ENCODE measurements at regions not wholly inside any gene's neighbourhood (a gene's known extent, or its start where the extent isn't known, plus 50 kb on each side); places are given as distances from the start of the nearest gene placed in this dataset.

GRCh38 chr11:70915158-70915985 is 337.0 kb downstream of the SHANK2 start:
- DNase-seq = no peak

GRCh38 chr11:70916351-70916750 is 336.0 kb downstream of the SHANK2 start:
- no peak for DNase-seq

GRCh38 chr11:70918242-70918641 is 334.1 kb downstream of the SHANK2 start:
- no peak for DNase-seq

DNA sequence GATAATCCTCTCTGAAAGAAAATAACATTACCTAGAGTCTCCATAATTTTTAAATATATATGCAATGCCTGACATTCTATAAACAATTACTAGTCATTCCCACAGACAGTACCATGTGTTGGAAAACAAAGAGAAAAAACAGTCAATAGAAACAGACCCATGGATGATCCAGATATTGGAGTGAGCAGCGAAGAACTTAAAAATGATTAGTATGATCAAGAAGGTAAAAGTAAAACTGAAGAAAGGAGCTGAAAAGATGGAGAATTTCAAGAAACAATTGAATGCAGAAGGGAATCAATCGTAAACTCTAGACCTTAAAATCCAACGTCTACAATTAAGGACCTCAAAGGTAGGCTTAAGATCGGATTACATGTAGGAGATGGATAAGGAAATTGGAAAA is 330.6 kb downstream of the SHANK2 start:
- DNase-seq = no peak

- DNase-seq = no peak
These were observed 328.3 kb downstream of the SHANK2 start for GRCh38 chr11:70924108-70924507.

DNA sequence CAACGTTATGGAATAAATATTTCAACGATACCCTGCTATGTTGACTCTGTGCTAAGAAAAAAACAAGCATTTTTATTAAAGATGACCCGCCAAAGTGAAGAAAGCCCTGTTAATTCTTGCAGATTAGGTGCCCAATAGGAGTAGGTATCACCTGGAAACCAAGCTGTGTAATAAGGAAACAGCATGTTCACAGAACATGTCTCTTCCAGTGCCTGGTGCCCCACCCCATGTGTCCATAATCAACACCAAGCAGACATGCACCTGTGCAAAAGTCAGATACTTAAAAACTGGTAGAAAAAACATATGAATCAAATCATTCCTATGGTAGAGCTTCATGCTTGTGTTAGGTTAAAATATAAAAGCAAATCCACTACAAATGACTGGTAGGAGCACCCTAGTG is 327.1 kb downstream of the SHANK2 start:
- no peak for DNase-seq

DNA sequence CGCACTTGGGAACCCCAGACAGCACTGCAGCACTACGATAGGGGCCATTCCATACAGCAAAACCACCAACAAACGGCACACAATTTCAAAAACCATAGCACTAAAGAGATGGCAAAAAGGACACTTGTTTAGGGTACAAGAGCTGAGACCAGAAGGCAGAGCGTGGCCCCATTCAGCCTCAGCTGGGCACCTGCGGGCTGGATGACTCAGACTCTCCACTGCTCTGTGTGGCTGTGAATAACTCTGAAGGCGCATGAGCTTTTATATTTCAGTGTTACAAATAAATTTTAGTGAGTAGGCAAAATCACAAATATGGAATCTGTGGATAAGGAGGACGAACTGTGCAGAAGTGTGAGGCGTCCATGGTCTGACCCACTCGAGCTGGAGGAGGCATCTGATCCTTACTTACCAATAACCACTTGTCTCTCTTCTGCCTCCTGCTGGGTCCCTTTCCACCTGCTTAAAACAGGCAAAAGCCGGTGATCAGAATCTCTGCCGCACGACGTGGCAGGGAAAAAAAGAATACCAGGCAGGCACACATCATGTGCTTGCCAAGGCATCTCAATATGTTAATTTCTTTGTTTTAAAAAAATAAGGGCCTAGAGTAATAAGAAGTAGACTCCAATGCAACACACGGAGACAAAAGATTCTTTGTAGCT is 325.7 kb downstream of the SHANK2 start:
- no peak for DNase-seq

- DNase-seq = no peak
These were observed 323.4 kb downstream of the SHANK2 start for GRCh38 chr11:70928854-70929598.

- no peak for DNase-seq
These were observed 322.2 kb downstream of the SHANK2 start for GRCh38 chr11:70930215-70930614.

GRCh38 chr11:70931430-70931829 is 320.9 kb downstream of the SHANK2 start:
- no peak for DNase-seq

- DNase-seq = no peak
These were observed 318.3 kb downstream of the SHANK2 start for GRCh38 chr11:70933981-70934583.

- DNase-seq = no peak
These were observed 317.2 kb downstream of the SHANK2 start for GRCh38 chr11:70935006-70935768.

DNA sequence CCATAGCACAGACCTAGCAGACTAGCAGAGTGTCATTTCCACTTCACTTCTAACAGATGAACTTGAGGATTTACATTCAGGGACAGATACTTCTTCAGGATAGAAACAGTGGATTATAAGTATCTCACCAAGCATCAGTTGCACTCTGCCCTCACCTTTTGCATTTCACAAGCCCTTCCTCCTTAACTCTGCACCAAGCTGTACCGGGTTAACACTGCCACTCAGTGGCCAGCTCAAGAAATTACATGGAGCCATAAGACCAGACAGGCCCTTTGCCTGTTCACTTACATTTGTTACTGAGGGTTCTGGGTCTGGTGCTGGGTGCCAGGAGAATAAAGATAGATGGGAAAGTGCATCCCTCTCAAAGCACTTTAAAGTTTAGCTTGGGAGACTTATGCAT is 309.8 kb downstream of the SHANK2 start:
- no peak for DNase-seq

DNA sequence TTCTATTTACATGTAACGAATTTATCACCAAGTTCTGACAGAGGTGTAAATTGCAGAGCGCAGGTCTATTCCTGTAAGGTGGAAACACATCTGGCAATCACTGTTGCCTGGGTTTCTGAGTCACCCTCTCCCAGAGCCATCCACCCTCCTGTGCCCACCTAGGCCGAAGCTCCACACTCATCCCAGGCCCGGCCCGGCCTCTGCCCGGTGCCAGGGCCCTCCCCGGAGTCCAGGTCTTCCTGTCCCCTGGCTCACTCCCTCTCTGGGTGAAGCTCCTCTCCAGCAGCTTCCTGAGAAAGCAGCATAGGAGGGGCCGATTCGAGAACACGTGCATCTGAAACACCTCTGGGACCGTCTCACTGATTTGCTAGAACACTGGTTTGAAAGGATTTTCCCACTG is 308.2 kb downstream of the SHANK2 start:
- DNase-seq = no peak

DNA sequence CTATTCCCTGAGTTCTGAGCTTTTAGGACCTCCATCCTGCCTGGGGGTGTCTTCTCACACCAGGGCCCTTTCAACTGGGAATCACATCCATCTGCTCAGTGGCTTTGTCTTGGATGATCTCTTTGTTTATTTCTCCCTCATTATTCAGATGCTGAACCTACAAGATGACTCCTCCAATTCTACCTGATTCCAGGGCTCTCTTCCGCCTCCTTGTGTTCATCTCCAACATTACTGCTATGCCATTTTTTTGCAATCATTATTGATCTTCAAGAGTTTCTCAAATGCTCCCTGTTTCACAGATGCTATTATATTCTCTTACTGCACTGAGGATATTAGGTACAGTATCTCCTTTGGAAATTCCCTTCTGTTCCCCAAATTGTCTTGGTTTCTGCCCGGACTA is 307.7 kb downstream of the SHANK2 start:
- no peak for DNase-seq

- DNase-seq = no peak
These were observed 304.0 kb downstream of the SHANK2 start for GRCh38 chr11:70948398-70948797.

DNA sequence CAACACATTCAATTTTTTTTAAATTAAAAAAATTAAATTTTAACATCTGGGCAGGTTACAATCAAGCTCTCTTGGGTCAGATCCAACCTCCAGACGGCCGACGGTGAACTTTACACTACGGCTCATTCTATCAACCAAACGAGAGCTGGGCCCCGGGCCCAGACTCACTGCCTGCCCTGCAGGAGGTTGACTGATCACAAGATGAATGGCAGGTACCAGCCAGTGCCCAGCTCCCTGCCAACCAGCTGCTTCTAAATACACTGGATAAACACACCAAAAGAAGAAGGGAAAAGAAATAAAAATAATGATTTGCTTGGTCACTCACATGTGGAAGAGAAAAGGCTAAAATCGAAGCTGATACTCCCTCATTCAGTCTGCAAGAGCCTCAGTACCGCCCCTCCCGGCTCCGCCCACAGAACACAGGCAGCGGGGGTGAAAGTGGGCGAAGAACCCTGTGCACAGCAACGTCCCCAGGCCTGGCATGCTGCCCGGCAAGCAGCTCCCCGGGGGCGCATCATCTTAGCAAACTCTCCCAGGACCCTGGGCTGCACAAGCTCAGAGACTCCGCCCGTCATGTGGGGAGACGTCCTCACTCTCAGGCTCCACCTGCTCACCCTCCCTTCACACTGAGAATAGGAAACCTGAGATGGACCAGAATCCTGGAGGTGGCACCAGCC is 303.4 kb downstream of the SHANK2 start:
- no peak for DNase-seq

- DNase-seq = no peak
These were observed 301.1 kb downstream of the SHANK2 start for GRCh38 chr11:70951139-70951804.

DNA sequence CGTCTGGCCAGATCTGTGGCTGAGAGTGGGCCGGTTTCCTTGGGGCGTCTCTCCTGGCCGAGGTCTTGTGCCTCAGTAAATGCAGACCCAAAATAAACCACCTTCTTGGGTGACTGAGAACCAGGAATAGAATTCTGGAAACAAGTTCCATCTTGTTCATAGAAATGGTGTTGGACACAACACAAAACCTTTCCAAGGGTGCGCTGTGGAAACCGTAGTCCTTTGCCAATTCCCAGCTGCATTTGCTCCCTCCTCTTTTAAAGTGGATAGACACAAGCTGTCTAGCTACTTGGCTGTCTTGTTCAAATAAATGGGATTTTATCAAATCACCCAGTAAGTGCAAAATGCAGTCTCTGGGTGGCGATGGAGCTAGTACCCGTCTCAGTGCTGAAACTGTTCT is 300.2 kb downstream of the SHANK2 start:
- DNase-seq = no peak

GRCh38 chr11:70953720-70954119 is 298.7 kb downstream of the SHANK2 start:
- DNase-seq = no peak

GRCh38 chr11:70954471-70954870 is 297.9 kb downstream of the SHANK2 start:
- DNase-seq = no peak
